H1 (cell line): ENCODE measurements at regions not wholly inside any gene's neighbourhood (a gene's known extent, or its start where the extent isn't known, plus 50 kb on each side); places are given as distances from the start of the nearest gene placed in this dataset.

Experiments
- CTCF ChIA-PET: fragments of 300-600 bp; sonication (Branson Sonifier 250); formaldehyde crosslinking; loops from one replicate; lab custom pipeline; 2021; ENCODE audit not compliant: partially characterized antibody; lab: Charles Lee
- POLR2A ChIA-PET: fragments of 300-600 bp; sonication (Branson Sonifier 250); formaldehyde crosslinking; loops from one replicate; lab custom pipeline; 2021; ENCODE audit warnings: inconsistent platforms; ENCODE audit not compliant: partially characterized antibody; lab: Charles Lee
- DNase-seq, 2 experiments: peaks; one replicate each; pipeline versions ENCODE4 v3.0.0 to v3.0.0-alpha.2; 2010 to 2022; ENCODE audit warnings: low spot score in 2 of 2, low read depth in 1 of 2, mixed read lengths in 1 of 2
- FAIRE-seq: peaks from 2 replicates; lab custom pipeline; 2011; peaks lifted over from hg19 to GRCh38; lab: Jason Lieb, UNC
- H2AFZ ChIP-seq: 2 replicates; pipeline ENCODE4 v1.8.1; 2012; ENCODE audit warnings: low read length, inconsistent platforms
- H2AK5ac ChIP-seq: 2 replicates; pipeline ENCODE4 v1.6.1; 2013; ENCODE audit warnings: low read depth, low read length
- H2BK120ac ChIP-seq: replicated peaks from 2 replicates; pipeline ENCODE3; 2013; ENCODE audit warnings: low read depth, low read length, inconsistent platforms
- H2BK12ac ChIP-seq: 2 replicates; pipeline ENCODE4 v1.6.1; 2013; ENCODE audit warnings: low read depth, low read length
- H2BK15ac ChIP-seq: 2 replicates; pipeline ENCODE4 v1.6.1; 2013; ENCODE audit warnings: low read length
- H2BK20ac ChIP-seq: 2 replicates; pipeline ENCODE4 v1.6.1; 2013; ENCODE audit warnings: low read length
- H2BK5ac ChIP-seq: 2 replicates; pipeline ENCODE4 v1.6.1; 2013; ENCODE audit warnings: low read depth, low read length
- H3K14ac ChIP-seq: 2 replicates; pipeline ENCODE4 v1.6.1; 2013; ENCODE audit warnings: inconsistent platforms; ENCODE audit not compliant: insufficient read length
- H3K18ac ChIP-seq: 2 replicates; pipeline ENCODE4 v1.6.1; 2013; ENCODE audit warnings: low read length; ENCODE audit errors: extremely low read depth
- H3K23ac ChIP-seq: 2 replicates; pipeline ENCODE4 v1.6.1; 2013; ENCODE audit warnings: inconsistent platforms; ENCODE audit not compliant: insufficient read length
- H3K23me2 ChIP-seq: 2 replicates; pipeline ENCODE4 v1.6.1; 2013; ENCODE audit warnings: low read depth, low read length
- H3K27ac ChIP-seq: 2 replicates; pipeline ENCODE4 v1.6.1; 2011; ENCODE audit warnings: low read depth, low read length, inconsistent platforms
- H3K27me3 ChIP-seq, 4 experiments: replicated peaks in 1 of 4; 1 replicate in 1 of 4; 2 replicates in 3 of 4; pipeline versions ENCODE4 v1.6.1 to v1.8.1; 2011 to 2013; ENCODE audit warnings: low read length in 3 of 4, mild to moderate bottlenecking in 3 of 4, inconsistent platforms in 2 of 4, mixed read lengths in 2 of 4, moderate library complexity in 1 of 4; ENCODE audit not compliant: control insufficient read depth in 3 of 4, insufficient read depth in 3 of 4; ENCODE audit errors: extremely low read depth in 1 of 4
- H3K36me3 ChIP-seq, 4 experiments: 2 replicates each; pipeline versions ENCODE4 v1.6.1 to v1.8.1; 2011 to 2013; ENCODE audit warnings: mild to moderate bottlenecking in 4 of 4, low read length in 3 of 4, moderate library complexity in 2 of 4, control low read depth in 1 of 4, inconsistent platforms in 1 of 4; ENCODE audit not compliant: insufficient read depth in 4 of 4, control insufficient read depth in 2 of 4
- H3K4ac ChIP-seq: replicated peaks from 2 replicates; pipeline ENCODE3; 2013; ENCODE audit warnings: low read length, low read depth, mixed read lengths, inconsistent platforms; ENCODE audit not compliant: insufficient read length
- H3K4me1 ChIP-seq, 4 experiments: replicated peaks in 1 of 4; 1 replicate in 1 of 4; 2 replicates in 3 of 4; pipeline versions ENCODE4 v1.6.1 to v1.8.1; 2011 to 2013; ENCODE audit warnings: low read length in 3 of 4, inconsistent platforms in 2 of 4, mixed read lengths in 1 of 4; ENCODE audit not compliant: insufficient read depth in 4 of 4, control insufficient read depth in 3 of 4
- H3K4me2 ChIP-seq, 2 experiments: 2 replicates each; pipeline versions ENCODE4 v1.6.1 to v1.8.1; 2011 to 2013; ENCODE audit warnings: low read depth in 2 of 2, low read length in 2 of 2, control low read depth in 1 of 2, inconsistent platforms in 1 of 2, mild to moderate bottlenecking in 1 of 2; ENCODE audit not compliant: insufficient read depth in 1 of 2
- H3K4me3 ChIP-seq, 4 experiments: fragments of 200-600, 300-600 bp in 1 of 4; sonication (generic), shearing (Covaris generic), sonication (Bioruptor Twin) in 1 of 4; 2 replicates each; pipeline versions ENCODE4 v1.5.1 to v1.8.1; 2011 to 2016; ENCODE audit warnings: low read length in 4 of 4, low read depth in 3 of 4, control low read depth in 2 of 4, inconsistent platforms in 2 of 4, mild to moderate bottlenecking in 2 of 4, mixed read lengths in 1 of 4, moderate library complexity in 1 of 4; ENCODE audit not compliant: insufficient read depth in 2 of 4; ENCODE audit errors: extremely low read depth in 1 of 4
- H3K56ac ChIP-seq: replicated peaks from 2 replicates; pipeline ENCODE3; 2013; ENCODE audit warnings: low read depth, mild to moderate bottlenecking, mixed read lengths, low read length, inconsistent platforms; ENCODE audit not compliant: insufficient read length
- H3K79me1 ChIP-seq: 2 replicates; pipeline ENCODE4 v1.6.1; 2013; ENCODE audit warnings: low read depth, low read length, control low read depth
- H3K79me2 ChIP-seq, 2 experiments: 2 replicates each; pipeline versions ENCODE4 v1.6.1 to v1.8.1; 2012 to 2013; ENCODE audit warnings: low read length in 2 of 2, mild to moderate bottlenecking in 2 of 2, inconsistent platforms in 1 of 2; ENCODE audit not compliant: insufficient read depth in 2 of 2, control insufficient read depth in 1 of 2
- H3K9ac ChIP-seq, 4 experiments: replicated peaks in 1 of 4; 1 replicate in 1 of 4; 2 replicates in 3 of 4; pipeline versions ENCODE4 v1.6.1 to v1.8.1; 2011 to 2013; ENCODE audit warnings: low read depth in 3 of 4, low read length in 3 of 4, control low read depth in 2 of 4, mild to moderate bottlenecking in 2 of 4, moderate library complexity in 2 of 4, inconsistent platforms in 1 of 4; ENCODE audit errors: extremely low read depth in 1 of 4
- H3K9me3 ChIP-seq, 2 experiments: 2 replicates each; pipeline versions ENCODE4 v1.6.1 to v1.8.1; 2012 to 2013; ENCODE audit warnings: mild to moderate bottlenecking in 2 of 2, moderate library complexity in 2 of 2, control low read depth in 1 of 2, inconsistent platforms in 1 of 2, low read depth in 1 of 2, low read length in 1 of 2, mixed read lengths in 1 of 2; ENCODE audit not compliant: insufficient read depth in 2 of 2
- H4K20me1 ChIP-seq, 2 experiments: replicated peaks in 1 of 2; 2 replicates each; pipeline versions ENCODE3 to v1.8.1; 2011 to 2013; ENCODE audit warnings: inconsistent platforms in 2 of 2, low read length in 2 of 2, mild to moderate bottlenecking in 1 of 2; ENCODE audit not compliant: insufficient read depth in 2 of 2, control insufficient read depth in 1 of 2
- H4K5ac ChIP-seq: 2 replicates; pipeline ENCODE4 v1.6.1; 2013; ENCODE audit warnings: low read length, low read depth, mixed read lengths, inconsistent platforms; ENCODE audit not compliant: insufficient read length
- H4K8ac ChIP-seq: 2 replicates; pipeline ENCODE4 v1.8.0; 2013; ENCODE audit warnings: mild to moderate bottlenecking, moderate library complexity, low read length, inconsistent platforms; ENCODE audit not compliant: insufficient read depth; ENCODE audit errors: extremely low read depth
- H4K91ac ChIP-seq: replicated peaks from 2 replicates; pipeline ENCODE3; 2013; ENCODE audit warnings: low read length, mixed read lengths, inconsistent platforms; ENCODE audit not compliant: insufficient read length
- CHD1 ChIP-seq: IDR thresholded peaks from 2 replicates; pipeline ENCODE4 v1.6.1; 2012; ENCODE audit warnings: low read depth, low read length, improper control_type of control experiment
- USF2 ChIP-seq: IDR thresholded peaks from 2 replicates; pipeline ENCODE4 v1.6.1; 2011; ENCODE audit warnings: low read length, improper control_type of control experiment
- WGBS, 2 experiments: shearing (Covaris generic) in 1 of 2; methylation state at CpG; one replicate each; pipeline versions ENCODE4 v1.1.6 to v1.1.7; 2013 to 2015; ENCODE audit warnings: low lambda C conversion rate in 2 of 2, mixed read lengths in 2 of 2, inconsistent platforms in 1 of 2, low coverage in 1 of 2, missing lambda C conversion rate in 1 of 2; ENCODE audit not compliant: insufficient replicate concordance in 2 of 2, insufficient coverage in 1 of 2, insufficient read length in 1 of 2; ENCODE audit errors: extremely low coverage in 1 of 2, missing lambda C conversion rate in 1 of 2; 5-methylcytosine and 5-hydroxymethylcytosine counted together

- Histone ChIP-seq H3K79me2 (no peaks in the 10 kb centered on the region), H3K4ac (no peak overlapping the region), H2BK20ac (no peak overlapping the region), H3K27ac (no peak overlapping the region), H4K8ac (no peak overlapping the region), H3K56ac (no peak overlapping the region), H4K5ac (no peak overlapping the region), H3K27me3 (no peaks in the 10 kb centered on the region), H2AK5ac (no peak overlapping the region), H3K9me3 (no peaks in the 10 kb centered on the region), H3K4me3 (no peak overlapping the region), H2BK5ac (no peak overlapping the region), H3K4me1 (no peaks in the 10 kb centered on the region), H3K4me2 (no peak overlapping the region), H3K23ac (no peak overlapping the region), H2AFZ (no peak overlapping the region), H3K79me1 (no peaks in the 10 kb centered on the region), H2BK120ac (no peak overlapping the region), H2BK15ac (no peak overlapping the region), H2BK12ac (no peak overlapping the region), H3K14ac (no peak overlapping the region), H3K23me2 (no peaks in the 10 kb centered on the region), H3K36me3 (no peaks in the 10 kb centered on the region), H4K91ac (no peak overlapping the region), H4K20me1 (no peaks in the 10 kb centered on the region), H3K18ac (no peak overlapping the region), H3K9ac (no peak overlapping the region)
- no peak for FAIRE-seq
- TF ChIP-seq CHD1 (no peak), USF2 (no peak)
- ChIA-PET CTCF (interaction anchor here (1.9 kb wide), 1 partner anchor 10 kb away, joined by 6 read pairs; no protein-coding TSS in a partner anchor), POLR2A (no interaction called here)
- no peak for DNase-seq
- WGBS, 2 experiments = 100% methylated on average over 1 of the region's 1 CpG; no CpG with 5 or more reads in 1 of the 2 experiments
Measured at GRCh38 chr21:15966651-15967050, 236.9 kb downstream of the USP25 start.
